ENCODE measurements at regions not wholly inside any gene's neighbourhood (a gene's known extent, or its start where the extent isn't known, plus 50 kb on each side); places are given as distances from the start of the nearest gene placed in this dataset.

DNA sequence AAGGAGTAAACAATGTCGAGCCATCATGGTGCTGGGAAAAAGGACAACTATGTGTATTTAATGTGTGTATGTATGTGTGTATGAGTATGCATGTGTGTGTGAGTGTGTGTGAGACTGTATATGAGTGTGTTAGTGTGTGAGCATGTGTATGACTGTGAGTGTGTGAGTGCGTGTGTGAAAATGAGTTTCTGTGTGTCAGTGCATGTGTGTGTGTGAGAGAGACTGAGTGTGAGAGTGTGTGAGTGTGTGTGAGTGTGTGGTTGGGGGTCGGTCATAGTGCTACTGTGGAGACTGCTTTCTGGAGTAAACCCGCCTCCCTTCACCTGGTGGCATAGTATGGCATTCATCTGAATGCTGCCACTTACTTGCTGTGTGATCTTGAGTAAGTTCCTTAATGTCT is 567.4 kb downstream of the FGF9 start:
- TF ChIP-seq POLR2A (IDR thresholded peaks at IDR 0.05): no peak
- TF ChIP-seq, protein P1, sequence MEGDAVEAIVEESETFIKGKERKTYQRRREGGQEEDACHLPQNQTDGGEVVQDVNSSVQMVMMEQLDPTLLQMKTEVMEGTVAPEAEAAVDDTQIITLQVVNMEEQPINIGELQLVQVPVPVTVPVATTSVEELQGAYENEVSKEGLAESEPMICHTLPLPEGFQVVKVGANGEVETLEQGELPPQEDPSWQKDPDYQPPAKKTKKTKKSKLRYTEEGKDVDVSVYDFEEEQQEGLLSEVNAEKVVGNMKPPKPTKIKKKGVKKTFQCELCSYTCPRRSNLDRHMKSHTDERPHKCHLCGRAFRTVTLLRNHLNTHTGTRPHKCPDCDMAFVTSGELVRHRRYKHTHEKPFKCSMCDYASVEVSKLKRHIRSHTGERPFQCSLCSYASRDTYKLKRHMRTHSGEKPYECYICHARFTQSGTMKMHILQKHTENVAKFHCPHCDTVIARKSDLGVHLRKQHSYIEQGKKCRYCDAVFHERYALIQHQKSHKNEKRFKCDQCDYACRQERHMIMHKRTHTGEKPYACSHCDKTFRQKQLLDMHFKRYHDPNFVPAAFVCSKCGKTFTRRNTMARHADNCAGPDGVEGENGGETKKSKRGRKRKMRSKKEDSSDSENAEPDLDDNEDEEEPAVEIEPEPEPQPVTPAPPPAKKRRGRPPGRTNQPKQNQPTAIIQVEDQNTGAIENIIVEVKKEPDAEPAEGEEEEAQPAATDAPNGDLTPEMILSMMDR (IDR thresholded peaks at IDR 0.05): no peak
- TF ChIP-seq POLR2AphosphoS5 (IDR thresholded peaks at IDR 0.05): no peak
- no peak for TF ChIP-seq EP300 (IDR thresholded peaks at IDR 0.05)

Measured in gastroesophageal sphincter (tissue), 3 donors.